Tibial artery (tissue), 4 donors: ENCODE measurements at regions not wholly inside any gene's neighbourhood (a gene's known extent, or its start where the extent isn't known, plus 50 kb on each side); places are given as distances from the start of the nearest gene placed in this dataset.
"Not testable (repeated sequence)": the region's sequence is repeated elsewhere in the genome, so short reads cannot be mapped to it uniquely, and the experiment has no call there.

ENCODE experiments used
- DNase-seq, 2 donors: peaks; one replicate each; pipeline ENCODE4 v3.0.0-alpha.2; 2019
- H3K27ac ChIP-seq, 2 donors: fragments of 200-600 bp; sonication (generic) in 1 of 2; 1 replicate in 1 of 2; 2 replicates in 1 of 2; pipeline ENCODE4 v1.5.1; 2018 to 2019; ENCODE audit warnings: mild to moderate bottlenecking in 1 of 2
- H3K27me3 ChIP-seq, 2 donors: fragments of 200-600 bp; sonication (generic) in 1 of 2; one replicate each; pipeline versions ENCODE4 v1.5.1 to v1.6.0; 2016 to 2019
- H3K36me3 ChIP-seq, 3 donors: fragments of 200-600 bp; sonication (generic) in 2 of 3; one replicate each; pipeline ENCODE4 v1.5.1; 2016 to 2019; ENCODE audit warnings: mild to moderate bottlenecking in 2 of 3
- H3K4me1 ChIP-seq, 4 donors: fragments of 200-600 bp; sonication (generic) in 2 of 4; 1 replicate in 3 of 4; 2 replicates in 1 of 4; pipeline ENCODE4 v1.5.1; 2016 to 2019
- H3K4me3 ChIP-seq, 2 donors: fragments of 200-600 bp; sonication (generic) in 1 of 2; 1 replicate in 1 of 2; 2 replicates in 1 of 2; pipeline ENCODE4 v1.5.1; 2018 to 2019; ENCODE audit warnings: mild to moderate bottlenecking in 2 of 2
- H3K9me3 ChIP-seq, 3 donors: fragments of 200-600 bp; sonication (generic) in 1 of 3; one replicate each; pipeline ENCODE4 v1.5.1; 2016 to 2019
- CTCF ChIP-seq, 2 experiments: fragments of 200-600 bp in 1 of 2; fragments of 450-650 bp in 1 of 2; IDR thresholded peaks; one replicate each; pipeline ENCODE4 v1.5.1; 2017 to 2019; ENCODE audit warnings: antibody characterized with exemption in 2 of 2, mild to moderate bottlenecking in 1 of 2, moderate library complexity in 1 of 2
- intact Hi-C: fragments of 100-400 bp; cut with DNase I; formaldehyde crosslinking; loops from one replicate; pipeline ENCODE4 v1.15.0; 2023; ENCODE audit warnings: low total_unique reads

- Histone ChIP-seq H3K4me1 (no peaks in the 10 kb centered on the region), H3K36me3 (no peaks in the 10 kb centered on the region), H3K27ac (no peak overlapping the region), H3K4me3 (no peak overlapping the region), H3K27me3 (no peaks in the 10 kb centered on the region), H3K9me3 (no peaks in the 10 kb centered on the region)
- TF ChIP-seq CTCF (IDR thresholded peaks at IDR 0.05): no peak
- no peak for DNase-seq
- intact Hi-C loops: no loop called here
Measured at GRCh38 chr2:182606728-182607681, 109.1 kb upstream of the DNAJC10 start.

GRCh38 chr2:182608181-182608845, 107.7 kb upstream of the DNAJC10 start:
- intact Hi-C loops: no loop called here
- Histone ChIP-seq H3K4me3 (no peak overlapping the region), H3K36me3 (no peaks in the 10 kb centered on the region), H3K27ac (no peak overlapping the region), H3K27me3 (no peaks in the 10 kb centered on the region), H3K9me3 (no peaks in the 10 kb centered on the region), H3K4me1 (no peaks in the 10 kb centered on the region)
- DNase-seq: no peak
- no peak for TF ChIP-seq CTCF (IDR thresholded peaks at IDR 0.05)

GRCh38 chr2:182609005-182609404, 107.1 kb upstream of the DNAJC10 start:
- H3K9me3 ChIP-seq, H3K36me3 ChIP-seq, H3K4me1 ChIP-seq, DNase-seq, H3K4me3 ChIP-seq, H3K27ac ChIP-seq, intact Hi-C loops, H3K27me3 ChIP-seq: not testable (repeated sequence)

- DNase-seq: no peak
- no peaks in the 10 kb centered on the region for H3K27me3 ChIP-seq
- H3K27ac ChIP-seq: no peak overlapping the region
- no peaks in the 10 kb centered on the region for H3K9me3 ChIP-seq
- H3K4me3 ChIP-seq: no peak overlapping the region
- intact Hi-C loops: no loop called here
- no peaks in the 10 kb centered on the region for H3K4me1 ChIP-seq
- no peak for TF ChIP-seq CTCF (IDR thresholded peaks at IDR 0.05)
- no peaks in the 10 kb centered on the region for H3K36me3 ChIP-seq
Measured at GRCh38 chr2:182610231-182610630, 105.8 kb upstream of the DNAJC10 start.

- no peak for DNase-seq
- no peak overlapping the region for H3K27ac ChIP-seq
- H3K36me3 ChIP-seq: no peaks in the 10 kb centered on the region
- H3K4me3 ChIP-seq: no peak overlapping the region
- no peak for TF ChIP-seq CTCF (IDR thresholded peaks at IDR 0.05)
- H3K9me3 ChIP-seq: no peaks in the 10 kb centered on the region
- intact Hi-C loops: no loop called here
- no peaks in the 10 kb centered on the region for H3K27me3 ChIP-seq
- H3K4me1 ChIP-seq: no peaks in the 10 kb centered on the region
Measured at GRCh38 chr2:182611009-182611408, 105.0 kb upstream of the DNAJC10 start.

- no peak for DNase-seq
- TF ChIP-seq CTCF (IDR thresholded peaks at IDR 0.05): no peak
- Histone ChIP-seq H3K9me3 (no peaks in the 10 kb centered on the region), H3K27me3 (no peaks in the 10 kb centered on the region), H3K4me1 (no peaks in the 10 kb centered on the region), H3K27ac (no peak overlapping the region), H3K4me3 (no peak overlapping the region), H3K36me3 (no peaks in the 10 kb centered on the region)
- intact Hi-C loops: no loop called here
Measured at GRCh38 chr2:182615036-182615435, 101.0 kb upstream of the DNAJC10 start.
